ENCODE measurements at regions not wholly inside any gene's neighbourhood (a gene's known extent, or its start where the extent isn't known, plus 50 kb on each side); places are given as distances from the start of the nearest gene placed in this dataset.

DNA sequence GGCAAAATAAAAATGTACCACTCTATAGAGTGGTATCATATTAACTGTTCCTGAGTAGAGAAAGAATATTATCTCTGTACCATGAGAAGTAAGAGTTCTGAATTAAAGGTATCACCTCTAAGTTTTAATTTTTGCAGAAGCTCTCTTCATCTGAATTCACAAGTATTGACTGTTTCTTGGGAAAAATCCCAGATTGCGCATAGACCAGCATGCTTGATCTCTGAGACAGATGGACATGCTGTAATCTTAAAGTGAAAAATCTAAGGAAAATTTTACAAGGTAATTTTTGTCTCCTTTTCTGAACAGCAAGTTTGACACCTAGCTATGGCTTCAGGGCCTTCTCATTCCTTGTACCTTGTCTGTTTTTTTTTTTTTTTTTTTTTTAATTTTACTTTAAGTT lies 1050.7 kb upstream of the RBFOX1 start:
- DNase-seq (ENCODE audit: low spot score) = no peak

- no peak for DNase-seq (ENCODE audit: low spot score)
Measured at GRCh38 chr16:6281274-6281673, 1051.4 kb upstream of the RBFOX1 start.

DNA sequence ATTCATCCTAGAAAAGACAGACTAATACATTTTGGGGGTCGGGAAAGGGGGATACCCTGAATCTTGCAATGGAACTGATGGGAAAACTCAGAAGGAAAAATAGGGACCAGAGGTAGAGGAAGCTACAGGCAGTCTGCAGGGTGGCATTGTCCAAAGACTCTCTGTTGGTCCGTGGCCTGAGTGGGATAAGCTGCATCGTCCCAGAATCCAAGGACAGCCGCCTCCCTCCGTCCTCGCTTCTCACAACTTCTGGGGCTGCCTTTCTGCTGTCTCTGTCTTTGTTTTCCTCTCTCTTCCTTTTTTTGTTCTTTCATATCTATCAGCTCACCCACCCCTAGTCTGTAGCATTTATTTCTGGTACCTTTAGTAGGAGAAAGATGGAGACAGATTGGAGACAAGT lies 1052.6 kb upstream of the RBFOX1 start:
- no peak for DNase-seq (ENCODE audit: low spot score)

GRCh38 chr16:6279286-6279685 lies 1053.4 kb upstream of the RBFOX1 start:
- no peak for DNase-seq (ENCODE audit: low spot score)

- DNase-seq (ENCODE audit: low spot score) = no peak
Measured at GRCh38 chr16:6274351-6274750, 1058.3 kb upstream of the RBFOX1 start.

GRCh38 chr16:6267682-6268081 lies 1065.0 kb upstream of the RBFOX1 start:
- no peak for DNase-seq (ENCODE audit: low spot score)

GRCh38 chr16:6266703-6267102 lies 1065.9 kb upstream of the RBFOX1 start:
- no peak for DNase-seq (ENCODE audit: low spot score)

DNA sequence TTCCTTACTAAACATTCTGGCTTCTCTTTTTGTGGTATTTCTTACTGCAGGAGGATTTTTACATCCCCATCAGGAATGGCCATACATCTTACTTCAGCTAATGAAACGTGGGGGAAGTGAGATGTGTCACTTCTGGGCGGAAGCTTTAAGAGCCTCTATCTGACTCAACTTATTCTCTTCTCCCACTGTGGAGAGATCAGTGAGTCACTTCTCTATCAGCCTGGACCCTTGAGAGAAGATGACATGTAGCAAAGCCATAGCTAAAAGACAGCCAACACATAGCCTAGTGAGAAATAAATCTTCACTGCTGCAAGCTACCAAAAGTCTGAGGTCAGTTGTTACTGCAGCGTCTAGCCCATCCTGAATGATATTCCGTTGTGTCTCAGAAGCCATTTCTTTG lies 1066.7 kb upstream of the RBFOX1 start:
- DNase-seq (ENCODE audit: low spot score) = no peak

DNA sequence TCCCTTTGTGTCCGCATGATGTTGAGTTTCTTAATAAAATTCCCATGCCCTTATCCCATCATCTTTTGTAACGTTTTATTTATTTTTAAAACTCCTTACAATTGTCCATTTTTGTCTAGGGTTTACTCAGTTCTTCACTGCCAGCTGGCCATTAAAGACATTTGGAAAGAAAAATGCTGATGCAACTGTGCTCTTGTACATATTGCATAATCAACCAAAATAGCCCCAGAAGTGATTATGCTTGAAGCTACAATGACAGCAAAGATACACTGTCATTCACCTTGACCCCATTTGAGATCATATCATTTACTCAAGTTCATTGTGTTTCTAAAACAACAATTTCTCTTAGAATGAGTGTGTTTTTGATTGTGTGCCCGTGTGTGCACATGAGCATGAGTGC lies 1074.6 kb upstream of the RBFOX1 start:
- no peak for DNase-seq (ENCODE audit: low spot score)

- DNase-seq (ENCODE audit: low spot score) = peak; percentile 17
Measured at GRCh38 chr16:6252541-6252940, 1080.1 kb upstream of the RBFOX1 start.

DNA sequence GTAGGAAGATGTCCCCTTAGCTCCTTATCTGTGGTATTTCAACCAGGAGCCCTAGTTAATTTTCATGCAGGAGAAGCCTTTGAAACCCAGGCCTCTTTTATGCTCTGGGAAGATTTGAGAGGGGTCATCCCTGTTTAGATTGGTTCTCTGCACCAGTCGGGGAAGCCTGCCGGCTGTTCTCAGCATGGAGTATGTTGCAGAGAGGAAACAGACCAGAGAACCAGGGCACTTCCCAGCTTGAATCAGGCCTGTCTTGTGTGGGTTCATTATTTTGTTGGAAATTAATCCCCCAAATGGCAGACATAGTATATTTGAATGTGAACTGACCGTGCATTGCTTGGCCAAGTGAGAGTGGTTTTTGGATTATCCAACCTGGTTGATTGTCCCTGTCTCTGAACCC lies 1082.1 kb upstream of the RBFOX1 start:
- DNase-seq (ENCODE audit: low spot score) = no peak

GRCh38 chr16:6249863-6250262 lies 1082.8 kb upstream of the RBFOX1 start:
- no peak for DNase-seq (ENCODE audit: low spot score)

DNA sequence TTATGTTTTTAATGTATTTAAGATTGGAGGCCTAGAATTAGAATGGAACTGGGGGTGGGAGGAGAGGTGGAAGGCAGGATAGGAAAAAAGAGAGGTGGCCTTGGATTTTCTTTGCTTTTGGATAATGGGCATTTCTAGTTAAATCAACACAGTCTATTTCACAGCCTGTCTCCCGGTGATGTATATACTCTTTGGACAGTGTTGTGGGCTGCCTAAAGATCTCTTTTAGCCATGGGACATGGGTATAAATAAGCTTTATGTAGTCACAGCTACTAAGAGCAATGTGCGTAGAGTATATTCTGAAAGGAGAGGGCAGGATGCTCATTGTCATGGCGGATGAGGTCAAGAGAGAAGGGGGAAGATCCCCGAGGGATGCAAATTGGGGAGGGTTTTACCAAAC lies 1084.4 kb upstream of the RBFOX1 start:
- DNase-seq (ENCODE audit: low spot score) = no peak

DNA sequence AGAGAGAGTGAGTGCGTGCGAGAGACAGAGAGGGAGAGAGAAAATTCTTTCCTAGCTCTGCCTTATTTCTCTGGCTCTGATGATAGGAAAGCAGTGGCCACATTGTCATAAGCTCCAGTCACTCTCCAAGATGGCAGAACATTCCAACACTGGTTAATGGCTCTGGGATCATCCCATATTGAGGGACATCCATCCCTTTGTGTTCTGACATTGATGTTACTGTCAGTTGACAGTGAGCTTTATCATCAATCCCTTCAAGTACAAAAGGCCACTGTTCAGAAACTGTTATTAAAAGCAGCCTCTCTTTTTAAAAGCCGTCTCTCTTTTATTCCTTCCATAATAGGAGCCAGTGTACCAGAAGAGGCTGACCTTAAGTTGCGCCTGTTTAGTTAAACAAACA lies 1084.9 kb upstream of the RBFOX1 start:
- DNase-seq (ENCODE audit: low spot score) = no peak

- DNase-seq (ENCODE audit: low spot score) = no peak
Measured at GRCh38 chr16:6247150-6247549, 1085.5 kb upstream of the RBFOX1 start.

GRCh38 chr16:6246266-6246665 lies 1086.4 kb upstream of the RBFOX1 start:
- no peak for DNase-seq (ENCODE audit: low spot score)

DNA sequence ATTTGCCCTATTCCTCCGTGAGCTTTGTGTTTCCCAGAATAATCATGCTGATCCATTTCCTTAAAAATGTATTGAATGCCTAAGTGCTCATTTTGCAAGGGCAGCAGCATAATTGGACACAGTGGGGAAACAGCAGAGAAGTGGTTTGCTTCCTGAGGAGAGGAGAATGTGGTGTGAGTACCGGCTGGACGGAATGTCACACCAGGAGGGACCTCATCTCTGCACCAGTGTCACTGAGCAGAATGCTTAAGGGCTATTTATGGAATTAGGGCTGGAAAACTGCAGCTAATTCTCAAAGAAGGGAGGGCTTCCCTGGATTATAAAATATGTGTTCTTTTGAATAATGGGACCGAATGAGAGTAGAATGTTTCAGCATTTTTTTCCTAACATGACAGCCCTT lies 1100.6 kb upstream of the RBFOX1 start:
- no peak for DNase-seq (ENCODE audit: low spot score)

DNA sequence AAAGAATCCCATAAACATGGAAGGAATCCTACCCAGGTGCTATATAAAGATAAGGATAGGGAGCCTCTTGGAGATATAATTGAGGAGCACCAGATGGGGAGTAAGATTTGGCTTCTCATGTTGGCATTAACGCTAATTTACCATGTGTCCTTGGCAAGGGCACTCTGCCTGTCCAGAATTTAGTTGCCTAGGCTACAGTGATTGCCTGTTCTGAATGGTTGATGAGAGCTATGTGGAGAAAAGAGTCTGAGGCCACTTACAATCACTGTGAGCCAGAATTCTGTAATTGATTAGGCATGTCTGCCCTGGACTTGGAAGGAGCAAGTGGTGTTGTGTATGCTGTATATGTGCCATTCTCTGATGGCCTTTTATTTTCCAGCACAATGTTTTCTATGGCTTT lies 1101.2 kb upstream of the RBFOX1 start:
- DNase-seq (ENCODE audit: low spot score) = no peak

DNA sequence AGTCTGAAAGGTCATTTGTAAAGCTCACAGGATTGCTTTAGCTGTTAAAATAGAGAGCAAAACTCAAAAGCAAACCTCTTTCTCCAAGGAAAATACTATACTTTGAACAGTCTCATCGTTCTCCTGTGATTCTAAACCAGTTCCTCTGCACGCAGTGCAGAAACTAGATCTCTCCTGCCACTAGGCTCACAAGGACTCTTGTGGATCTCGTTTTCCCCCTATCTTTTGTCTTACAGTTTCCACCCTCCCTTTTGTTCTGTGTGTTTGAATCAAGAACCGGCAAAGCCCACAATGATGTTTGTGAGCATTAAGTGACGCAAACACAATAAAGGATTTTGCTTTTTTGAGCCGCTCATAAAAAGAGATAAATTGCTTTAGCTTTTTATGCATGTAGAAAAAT lies 1103.5 kb upstream of the RBFOX1 start:
- no peak for DNase-seq (ENCODE audit: low spot score)

DNA sequence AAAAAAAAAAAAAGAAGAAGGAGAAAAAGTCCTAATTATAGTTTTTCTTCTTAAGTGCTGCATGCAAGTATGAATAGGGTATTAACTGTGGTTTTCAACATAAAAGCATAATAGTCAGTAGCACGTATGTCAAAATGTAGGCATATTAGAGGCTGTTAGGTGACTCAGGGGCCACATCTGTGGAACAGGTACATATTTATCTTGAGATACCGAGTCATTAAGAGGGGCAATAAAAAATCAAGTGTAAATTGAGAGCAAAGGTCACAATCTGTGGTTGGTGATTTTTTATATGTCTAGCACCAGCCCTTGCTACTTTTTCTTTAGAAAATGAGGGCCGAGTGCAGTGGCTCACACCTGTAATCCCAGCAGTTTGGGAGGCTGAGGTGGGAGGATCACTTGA lies 1113.8 kb upstream of the RBFOX1 start:
- DNase-seq (ENCODE audit: low spot score) = no peak

DNA sequence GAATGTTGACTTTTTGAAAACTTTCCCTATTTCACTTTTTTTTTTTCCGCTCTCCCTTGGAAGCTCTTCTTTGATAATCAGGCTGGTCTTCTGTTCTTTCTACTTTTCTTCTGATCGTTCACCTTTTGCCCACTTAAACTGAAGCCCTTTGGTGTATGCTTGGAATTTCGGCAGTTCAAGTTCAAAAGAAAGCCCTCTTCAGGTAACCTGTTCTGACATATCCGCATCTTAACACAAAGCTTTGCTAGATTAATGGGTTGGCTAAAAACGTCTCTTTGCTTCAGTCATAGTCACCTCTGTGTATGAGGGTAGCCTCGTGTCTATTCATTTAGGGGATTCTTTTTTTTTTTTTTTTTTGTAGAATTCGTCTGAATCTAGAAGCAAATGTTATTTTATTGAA lies 1115.8 kb upstream of the RBFOX1 start:
- DNase-seq (ENCODE audit: low spot score) = no peak

GRCh38 chr16:6211644-6212043 lies 1114.0 kb upstream of the EEF2KMT start:
- no peak for DNase-seq (ENCODE audit: low spot score)

DNA sequence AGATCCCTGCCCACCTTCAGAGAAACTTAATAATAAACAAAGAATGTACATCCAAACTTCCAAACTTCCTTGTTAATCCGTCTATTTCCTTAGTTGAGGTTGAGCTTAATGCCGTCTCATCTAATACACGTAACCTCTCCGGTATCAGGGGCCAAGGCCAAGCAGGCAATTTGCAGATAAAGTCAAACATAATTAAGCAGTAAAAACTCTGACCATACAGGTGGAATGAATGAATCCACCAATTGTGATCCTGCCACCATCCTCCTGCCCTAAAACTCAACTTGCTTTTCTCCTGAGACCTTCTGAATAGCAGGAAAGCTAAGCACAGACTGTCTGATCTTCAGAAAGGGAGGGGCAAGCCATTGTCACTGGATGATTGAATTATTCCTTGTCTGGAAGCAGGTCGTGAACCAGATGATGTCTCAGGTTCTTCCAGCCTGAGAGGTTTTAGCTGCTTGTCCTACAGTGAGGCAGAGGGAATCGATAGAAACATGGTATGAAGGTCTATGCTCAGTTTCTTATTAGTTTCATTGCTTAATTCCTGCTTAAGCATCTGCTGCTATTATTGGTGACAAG lies 1111.8 kb upstream of the EEF2KMT start:
- no peak for DNase-seq (ENCODE audit: low spot score)

DNA sequence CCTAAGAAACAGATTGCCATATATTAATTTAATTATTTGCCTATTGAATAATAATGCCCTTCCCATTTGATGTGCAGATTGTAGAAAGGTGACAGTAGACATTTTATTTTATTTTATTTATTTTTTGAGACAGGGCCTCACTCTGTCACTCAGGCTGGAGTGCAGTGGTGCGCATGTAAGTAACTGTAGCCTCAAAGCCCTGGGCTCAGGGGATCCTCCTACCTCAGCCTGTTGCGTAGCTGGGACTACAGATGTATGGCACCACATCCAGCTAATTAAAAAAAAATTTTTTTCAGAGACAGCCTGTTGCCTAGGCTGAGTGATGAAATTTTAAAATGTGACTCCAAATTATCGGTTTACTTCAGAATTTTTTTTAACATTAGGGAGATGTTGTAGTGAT lies 1110.0 kb upstream of the EEF2KMT start:
- no peak for DNase-seq (ENCODE audit: low spot score)

DNA sequence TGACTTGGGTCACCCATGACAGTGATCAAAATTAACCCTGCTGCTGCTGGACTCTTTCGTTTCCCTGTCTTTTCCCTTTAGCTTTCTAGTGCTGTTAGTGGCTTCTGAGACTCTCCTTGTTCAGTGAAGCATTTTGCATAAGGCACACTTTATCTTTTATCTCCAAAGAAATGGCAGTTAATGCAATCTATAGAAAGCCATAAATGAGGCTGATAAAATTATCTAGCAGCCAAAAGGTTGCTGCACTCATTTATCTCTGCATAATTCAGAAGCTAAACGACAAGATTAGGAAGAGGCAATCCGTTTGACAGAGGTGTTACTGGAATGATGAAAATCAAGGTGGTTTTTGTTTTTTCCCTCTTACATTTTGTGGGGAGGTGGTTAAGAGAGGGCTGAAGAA lies 1109.5 kb upstream of the EEF2KMT start:
- DNase-seq (ENCODE audit: low spot score) = no peak

Measured in Ammon's horn (tissue), 1 donor.